ENCODE measurements at regions not wholly inside any gene's neighbourhood (a gene's known extent, or its start where the extent isn't known, plus 50 kb on each side); places are given as distances from the start of the nearest gene placed in this dataset.

GRCh38 chr3:177753451-177754155 is 556.3 kb upstream of the TBL1XR1 start:
- intact Hi-C loops (cut with micrococcal nuclease) = no loop called here
- peak; percentile 74 for DNase-seq
- no peaks in the 10 kb centered on the region for H3K9me3 ChIP-seq (replicated peaks)
- H3K27ac ChIP-seq (replicated peaks) = peak overlapping the region; percentile 67
- H3K36me3 ChIP-seq = no peaks in the 10 kb centered on the region
- peaks cover 42% of the 10 kb centered on the region for H3K4me1 ChIP-seq
- H3K4me3 ChIP-seq = no peak overlapping the region
- H3K27me3 ChIP-seq (ENCODE audit: low read depth) = no peaks in the 10 kb centered on the region
- TF ChIP-seq, protein P1, sequence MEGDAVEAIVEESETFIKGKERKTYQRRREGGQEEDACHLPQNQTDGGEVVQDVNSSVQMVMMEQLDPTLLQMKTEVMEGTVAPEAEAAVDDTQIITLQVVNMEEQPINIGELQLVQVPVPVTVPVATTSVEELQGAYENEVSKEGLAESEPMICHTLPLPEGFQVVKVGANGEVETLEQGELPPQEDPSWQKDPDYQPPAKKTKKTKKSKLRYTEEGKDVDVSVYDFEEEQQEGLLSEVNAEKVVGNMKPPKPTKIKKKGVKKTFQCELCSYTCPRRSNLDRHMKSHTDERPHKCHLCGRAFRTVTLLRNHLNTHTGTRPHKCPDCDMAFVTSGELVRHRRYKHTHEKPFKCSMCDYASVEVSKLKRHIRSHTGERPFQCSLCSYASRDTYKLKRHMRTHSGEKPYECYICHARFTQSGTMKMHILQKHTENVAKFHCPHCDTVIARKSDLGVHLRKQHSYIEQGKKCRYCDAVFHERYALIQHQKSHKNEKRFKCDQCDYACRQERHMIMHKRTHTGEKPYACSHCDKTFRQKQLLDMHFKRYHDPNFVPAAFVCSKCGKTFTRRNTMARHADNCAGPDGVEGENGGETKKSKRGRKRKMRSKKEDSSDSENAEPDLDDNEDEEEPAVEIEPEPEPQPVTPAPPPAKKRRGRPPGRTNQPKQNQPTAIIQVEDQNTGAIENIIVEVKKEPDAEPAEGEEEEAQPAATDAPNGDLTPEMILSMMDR (IDR thresholded peaks at IDR 0.05; ENCODE audit: borderline replicate concordance) = no peak

DNA sequence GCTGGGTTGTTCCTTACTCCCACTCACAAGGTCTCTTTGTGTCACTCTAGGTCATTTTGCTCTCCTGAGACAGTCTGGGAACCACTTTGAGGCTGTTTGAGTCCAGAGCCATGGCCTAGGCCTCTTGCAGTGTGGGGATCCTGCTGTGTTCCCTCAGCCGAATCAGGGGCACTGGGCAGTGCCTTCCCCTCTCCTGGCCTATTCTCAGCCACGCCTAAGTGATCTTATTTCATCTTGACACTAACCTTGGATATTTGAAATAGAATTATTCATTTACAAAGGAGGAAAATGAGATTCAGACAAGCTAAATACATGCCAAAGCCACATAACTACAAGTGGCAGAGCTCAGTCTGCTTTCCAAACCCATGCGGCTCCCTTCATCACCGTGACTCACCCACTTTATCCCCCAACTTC is 557.2 kb upstream of the TBL1XR1 start:
- H3K27ac ChIP-seq (replicated peaks) = peak overlapping the region; percentile 67
- intact Hi-C loops (cut with micrococcal nuclease) = no loop called here
- no peak for DNase-seq
- no peaks in the 10 kb centered on the region for H3K36me3 ChIP-seq
- H3K9me3 ChIP-seq (replicated peaks) = no peaks in the 10 kb centered on the region
- no peaks in the 10 kb centered on the region for H3K27me3 ChIP-seq (ENCODE audit: low read depth)
- TF ChIP-seq, protein P1 (IDR thresholded peaks at IDR 0.05; ENCODE audit: borderline replicate concordance) = no peak
- peaks cover 51% of the 10 kb centered on the region for H3K4me1 ChIP-seq
- no peak overlapping the region for H3K4me3 ChIP-seq

DNA sequence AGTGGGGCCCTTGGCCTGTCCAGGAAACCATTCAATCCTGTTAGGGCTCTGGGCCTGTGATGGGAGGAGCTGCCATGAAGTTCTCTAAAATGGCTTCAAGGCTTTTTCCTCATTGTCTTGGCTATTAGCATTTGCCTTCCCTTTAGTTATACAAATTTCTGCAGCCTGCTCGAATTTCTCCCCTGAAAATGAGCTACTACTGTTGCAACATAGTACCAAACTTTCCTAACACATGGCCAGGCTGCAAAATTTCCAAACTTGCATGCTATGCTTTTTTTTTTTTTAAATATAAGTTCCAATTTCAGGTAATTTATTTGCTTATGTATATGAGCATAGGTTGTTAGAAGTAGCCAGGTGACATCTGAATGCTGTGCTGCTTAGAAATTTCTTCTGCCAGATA is 560.8 kb upstream of the TBL1XR1 start:
- H3K9me3 ChIP-seq (replicated peaks) = no peaks in the 10 kb centered on the region
- peaks cover 37% of the 10 kb centered on the region for H3K4me1 ChIP-seq
- DNase-seq = no peak
- H3K27me3 ChIP-seq (ENCODE audit: low read depth) = no peaks in the 10 kb centered on the region
- H3K36me3 ChIP-seq = no peaks in the 10 kb centered on the region
- no peak overlapping the region for H3K4me3 ChIP-seq
- H3K27ac ChIP-seq (replicated peaks) = peak overlapping the region; percentile 24
- intact Hi-C loops (cut with micrococcal nuclease) = no loop called here
- TF ChIP-seq, protein P1 (IDR thresholded peaks at IDR 0.05; ENCODE audit: borderline replicate concordance) = no peak

DNA sequence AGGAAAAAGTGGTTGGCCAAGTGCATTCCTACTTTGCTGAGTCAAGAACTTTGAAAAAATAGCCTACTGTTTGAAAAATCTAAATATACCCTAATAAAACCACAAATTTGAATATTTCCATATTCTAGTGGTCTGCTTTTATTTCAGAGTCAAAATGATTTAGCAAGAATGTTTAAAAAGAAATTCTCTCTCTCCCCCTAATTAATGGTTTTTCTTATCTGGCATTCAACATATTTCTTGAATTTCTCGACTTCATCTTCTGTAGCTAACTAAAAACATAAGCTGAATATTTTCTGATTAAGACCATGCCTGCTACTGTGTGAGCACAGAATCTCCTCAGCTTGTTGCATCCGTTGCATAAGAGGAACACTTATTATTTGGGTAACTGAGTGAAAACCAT is 563.5 kb upstream of the TBL1XR1 start:
- Histone ChIP-seq H3K27me3 (ENCODE audit: low read depth) (no peaks in the 10 kb centered on the region), H3K4me3 (no peak overlapping the region), H3K27ac (replicated peaks) (no peak overlapping the region), H3K4me1 (peaks cover 35% of the 10 kb centered on the region), H3K36me3 (no peaks in the 10 kb centered on the region), H3K9me3 (replicated peaks) (no peaks in the 10 kb centered on the region)
- no peak for DNase-seq
- TF ChIP-seq, protein P1 (IDR thresholded peaks at IDR 0.05; ENCODE audit: borderline replicate concordance) = no peak
- intact Hi-C loops (cut with micrococcal nuclease) = no loop called here

DNA sequence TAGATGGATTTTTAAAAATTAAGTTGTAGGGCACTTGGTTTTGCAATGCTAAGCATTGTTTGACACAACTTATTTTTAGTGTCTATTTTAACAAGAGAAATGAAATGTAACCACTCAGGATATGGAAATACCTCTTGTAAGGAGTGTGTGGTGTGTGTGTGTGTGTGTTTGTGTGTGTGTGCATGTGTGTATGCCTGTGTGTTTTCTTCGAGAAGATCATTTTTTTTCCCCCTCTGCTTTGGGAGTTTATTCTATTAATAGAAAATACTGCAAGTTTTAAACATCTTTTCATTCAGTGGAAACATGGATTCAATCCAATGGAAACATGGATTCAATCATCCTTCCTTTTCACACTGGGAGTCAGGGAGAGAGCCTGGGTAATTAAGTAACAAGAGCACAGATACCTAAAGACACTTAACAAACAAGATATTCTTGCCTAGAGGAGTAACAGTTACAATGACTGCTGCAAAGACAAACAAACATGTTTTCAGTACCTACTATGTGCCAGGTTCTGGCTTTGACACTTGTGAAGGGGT is 567.2 kb upstream of the TBL1XR1 start:
- Histone ChIP-seq H3K4me3 (no peak overlapping the region), H3K27me3 (ENCODE audit: low read depth) (no peaks in the 10 kb centered on the region), H3K9me3 (replicated peaks) (peaks cover 21% of the 10 kb centered on the region), H3K27ac (replicated peaks) (peak overlapping the region; percentile 73), H3K4me1 (peaks cover 18% of the 10 kb centered on the region), H3K36me3 (no peaks in the 10 kb centered on the region)
- intact Hi-C loops (cut with micrococcal nuclease) = no loop called here
- DNase-seq = no peak
- TF ChIP-seq, protein P1 (IDR thresholded peaks at IDR 0.05; ENCODE audit: borderline replicate concordance) = no peak

Data from left ventricle myocardium inferior (tissue), 1 donor.